ENCODE measurements at regions not wholly inside any gene's neighbourhood (a gene's known extent, or its start where the extent isn't known, plus 50 kb on each side); places are given as distances from the start of the nearest gene placed in this dataset.

GRCh38 chr2:215695861-215696260 lies 260.0 kb upstream of the FN1 start:
- DNase-seq (ENCODE audit: low read depth in 2 of 3, low spot score in 1 of 3): no peak

- no peak for DNase-seq (ENCODE audit: low read depth in 2 of 3, low spot score in 1 of 3)
Observed at GRCh38 chr2:215693999-215694580, 258.2 kb upstream of the FN1 start.

GRCh38 chr2:215693193-215693998 lies 257.5 kb upstream of the FN1 start:
- DNase-seq (ENCODE audit: low read depth in 2 of 3, low spot score in 1 of 3): no peak

GRCh38 chr2:215692387-215693079 lies 256.7 kb upstream of the FN1 start:
- no peak for DNase-seq (ENCODE audit: low read depth in 2 of 3, low spot score in 1 of 3)

- DNase-seq (ENCODE audit: low read depth in 2 of 3, low spot score in 1 of 3): no peak
Observed at GRCh38 chr2:215691346-215691745, 255.5 kb upstream of the FN1 start.

- no peak for DNase-seq (ENCODE audit: low read depth in 2 of 3, low spot score in 1 of 3)
Observed at GRCh38 chr2:215687149-215688031, 251.5 kb upstream of the FN1 start.

GRCh38 chr2:215685238-215685990 lies 249.5 kb upstream of the FN1 start:
- DNase-seq (ENCODE audit: low read depth in 2 of 3, low spot score in 1 of 3): no peak

- DNase-seq (ENCODE audit: low read depth in 2 of 3, low spot score in 1 of 3): no peak
Observed at GRCh38 chr2:215684448-215685237, 248.8 kb upstream of the FN1 start.

GRCh38 chr2:215683295-215683694 lies 247.4 kb upstream of the FN1 start:
- DNase-seq (ENCODE audit: low read depth in 2 of 3, low spot score in 1 of 3): no peak

GRCh38 chr2:215681799-215682596 lies 246.1 kb upstream of the FN1 start:
- no peak for DNase-seq (ENCODE audit: low read depth in 2 of 3, low spot score in 1 of 3)

- DNase-seq (ENCODE audit: low read depth in 2 of 3, low spot score in 1 of 3): peak in 2 of 3 donors; percentile 16 to 25
Observed at GRCh38 chr2:215680605-215681598, 245.0 kb upstream of the FN1 start.

- no peak for DNase-seq (ENCODE audit: low read depth in 2 of 3, low spot score in 1 of 3)
Observed at GRCh38 chr2:215678094-215678493, 242.2 kb upstream of the FN1 start.

GRCh38 chr2:215677481-215677880 lies 241.6 kb upstream of the FN1 start:
- no peak for DNase-seq (ENCODE audit: low read depth in 2 of 3, low spot score in 1 of 3)

GRCh38 chr2:215672406-215672805 lies 236.5 kb upstream of the FN1 start:
- no peak for DNase-seq (ENCODE audit: low read depth in 2 of 3, low spot score in 1 of 3)

- no peak for DNase-seq (ENCODE audit: low read depth in 2 of 3, low spot score in 1 of 3)
Observed at GRCh38 chr2:215671691-215672090, 235.8 kb upstream of the FN1 start.

GRCh38 chr2:215671244-215671643 lies 235.4 kb upstream of the FN1 start:
- no peak for DNase-seq (ENCODE audit: low read depth in 2 of 3, low spot score in 1 of 3)

GRCh38 chr2:215670396-215670795 lies 234.5 kb upstream of the FN1 start:
- DNase-seq (ENCODE audit: low read depth in 2 of 3, low spot score in 1 of 3): no peak

- no peak for DNase-seq (ENCODE audit: low read depth in 2 of 3, low spot score in 1 of 3)
Observed at GRCh38 chr2:215668378-215668775, 232.5 kb upstream of the FN1 start.

All from stimulated activated CD4-positive, alpha-beta T cell treated with anti-CD3 and anti-CD28 coated beads, Interleukin-12 subunit alpha, Interleukin-12 subunit beta, amount 100 ng/mL, for 48 hours (primary cell).